Astrocyte of the spinal cord (primary cell): ENCODE measurements at regions not wholly inside any gene's neighbourhood (a gene's known extent, or its start where the extent isn't known, plus 50 kb on each side); places are given as distances from the start of the nearest gene placed in this dataset.

ENCODE experiments used
- DNase-seq: peaks from one replicate; pipeline ENCODE4 v3.0.0; 2011; ENCODE audit warnings: low read depth, low spot score
- H3K4me3 ChIP-seq: 2 replicates; pipeline ENCODE4 v1.5.1; 2011; ENCODE audit warnings: low read depth, mild to moderate bottlenecking, low read length, moderate library complexity
- in situ Hi-C: cut with HindIII; loops from 2 replicates; pipeline ENCODE4 v1.10.0; 2017; ENCODE audit warnings: low sequenced_read_pairs
- TF ChIP-seq, protein P1 (sequence below): IDR thresholded peaks from 2 replicates; pipeline ENCODE4 v1.5.1; 2012; ENCODE audit warnings: low read depth, mild to moderate bottlenecking, low read length, inconsistent platforms

DNA sequence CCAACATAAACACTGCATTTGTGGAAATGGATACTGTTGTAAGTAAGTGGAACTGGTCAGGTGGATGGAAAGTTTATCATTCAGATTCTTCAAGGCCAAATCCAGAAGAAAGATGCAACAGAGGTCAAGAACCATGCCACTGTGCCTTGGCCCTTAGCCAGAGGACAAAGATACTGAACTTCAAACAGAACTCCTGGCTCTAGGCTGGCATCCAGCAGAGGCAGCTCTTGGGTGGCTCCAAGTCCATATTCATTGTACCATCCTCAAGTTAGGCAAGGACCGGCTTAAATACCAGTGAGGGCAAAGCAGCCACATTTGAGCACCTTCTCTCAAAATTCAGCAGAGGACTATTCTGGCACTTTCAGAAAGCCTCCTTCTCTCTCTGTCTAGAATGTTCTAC, 53.2 kb downstream of the DNAAF9 start:
- in situ Hi-C loops: no loop called here
- no peak for DNase-seq
- H3K4me3 ChIP-seq: no peak overlapping the region
- TF ChIP-seq, protein P1, sequence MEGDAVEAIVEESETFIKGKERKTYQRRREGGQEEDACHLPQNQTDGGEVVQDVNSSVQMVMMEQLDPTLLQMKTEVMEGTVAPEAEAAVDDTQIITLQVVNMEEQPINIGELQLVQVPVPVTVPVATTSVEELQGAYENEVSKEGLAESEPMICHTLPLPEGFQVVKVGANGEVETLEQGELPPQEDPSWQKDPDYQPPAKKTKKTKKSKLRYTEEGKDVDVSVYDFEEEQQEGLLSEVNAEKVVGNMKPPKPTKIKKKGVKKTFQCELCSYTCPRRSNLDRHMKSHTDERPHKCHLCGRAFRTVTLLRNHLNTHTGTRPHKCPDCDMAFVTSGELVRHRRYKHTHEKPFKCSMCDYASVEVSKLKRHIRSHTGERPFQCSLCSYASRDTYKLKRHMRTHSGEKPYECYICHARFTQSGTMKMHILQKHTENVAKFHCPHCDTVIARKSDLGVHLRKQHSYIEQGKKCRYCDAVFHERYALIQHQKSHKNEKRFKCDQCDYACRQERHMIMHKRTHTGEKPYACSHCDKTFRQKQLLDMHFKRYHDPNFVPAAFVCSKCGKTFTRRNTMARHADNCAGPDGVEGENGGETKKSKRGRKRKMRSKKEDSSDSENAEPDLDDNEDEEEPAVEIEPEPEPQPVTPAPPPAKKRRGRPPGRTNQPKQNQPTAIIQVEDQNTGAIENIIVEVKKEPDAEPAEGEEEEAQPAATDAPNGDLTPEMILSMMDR: no peak

DNA sequence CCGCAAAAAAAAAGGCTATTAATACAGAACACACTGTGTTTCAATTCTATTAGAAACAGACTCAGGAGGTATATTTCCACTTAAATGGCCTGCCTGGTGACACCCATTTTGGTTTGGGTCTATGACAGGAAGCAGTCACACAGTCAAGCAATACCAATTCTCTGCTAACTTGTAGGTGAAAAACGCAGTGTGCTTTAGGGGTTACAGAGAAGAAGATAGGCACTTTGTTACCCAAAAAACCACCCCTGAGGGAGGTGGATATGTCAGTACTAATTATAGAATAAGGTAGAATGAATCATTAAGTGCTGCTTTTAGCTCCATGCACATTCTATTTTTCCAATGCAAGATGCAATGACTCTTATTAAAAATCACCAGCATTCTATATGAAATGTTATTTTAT, 53.8 kb downstream of the DNAAF9 start:
- DNase-seq: no peak
- in situ Hi-C loops: no loop called here
- TF ChIP-seq, protein P1: no peak
- no peak overlapping the region for H3K4me3 ChIP-seq

DNA sequence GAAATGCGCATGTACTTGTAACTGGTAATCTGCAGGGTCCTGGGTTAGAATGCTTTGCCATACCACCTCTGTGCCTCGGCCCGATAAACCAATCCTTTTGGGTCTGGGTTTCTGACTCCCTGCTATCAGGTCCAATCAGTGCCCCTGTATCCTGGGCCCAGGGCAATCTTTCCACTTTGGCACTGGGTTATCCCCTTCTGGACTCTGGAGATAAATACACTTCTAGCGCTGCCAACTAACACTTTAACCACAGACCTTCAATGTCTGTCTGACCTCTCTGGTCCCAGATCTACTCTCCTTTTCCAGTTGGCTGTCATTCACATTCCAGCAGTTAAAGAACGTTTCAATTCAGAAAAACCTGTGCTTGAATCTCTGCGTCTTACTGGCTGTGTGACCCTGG, 55.3 kb downstream of the DNAAF9 start:
- no peak overlapping the region for H3K4me3 ChIP-seq
- no peak for DNase-seq
- TF ChIP-seq, protein P1: no peak
- in situ Hi-C loops: no loop called here

DNA sequence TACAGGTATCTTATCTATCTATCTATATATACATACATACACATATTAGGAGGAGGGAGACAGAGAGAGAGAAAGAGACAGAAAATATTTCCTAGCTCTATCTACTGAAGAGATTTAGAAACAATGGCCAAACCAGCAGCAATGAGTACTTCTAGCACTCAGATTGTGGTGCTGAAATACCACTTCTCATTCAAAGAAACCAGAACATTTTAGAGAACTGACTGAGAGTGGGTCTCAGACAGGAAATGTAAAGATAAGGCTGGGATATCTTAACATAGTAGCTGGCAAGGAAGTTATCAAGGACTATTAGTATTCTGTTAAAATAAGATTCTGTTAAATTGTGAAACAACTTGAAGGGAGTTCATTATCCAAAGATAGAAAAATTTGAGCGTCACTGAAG, 57.0 kb downstream of the DNAAF9 start:
- no peak for DNase-seq
- TF ChIP-seq, protein P1: no peak
- in situ Hi-C loops: no loop called here
- H3K4me3 ChIP-seq: no peak overlapping the region

DNA sequence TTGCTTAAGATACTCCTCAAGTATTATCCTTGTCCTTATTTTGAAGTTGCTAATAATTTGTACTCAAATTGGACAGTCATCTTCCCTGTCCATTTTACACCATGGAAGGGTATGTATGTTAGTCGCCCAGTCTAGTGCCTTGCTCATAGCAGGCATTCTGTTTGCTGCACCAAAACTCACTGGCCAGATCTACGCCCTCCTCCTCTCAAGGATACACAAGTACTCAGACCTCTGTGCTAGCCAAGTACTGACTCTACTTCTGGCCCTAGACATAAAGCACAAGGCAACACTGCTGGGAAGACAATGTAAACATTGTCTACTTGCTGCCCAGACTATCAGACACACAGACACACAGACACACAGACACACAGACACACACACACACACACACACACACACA, 57.7 kb downstream of the DNAAF9 start:
- in situ Hi-C loops: no loop called here
- DNase-seq: no peak
- TF ChIP-seq, protein P1: no peak
- no peak overlapping the region for H3K4me3 ChIP-seq

DNA sequence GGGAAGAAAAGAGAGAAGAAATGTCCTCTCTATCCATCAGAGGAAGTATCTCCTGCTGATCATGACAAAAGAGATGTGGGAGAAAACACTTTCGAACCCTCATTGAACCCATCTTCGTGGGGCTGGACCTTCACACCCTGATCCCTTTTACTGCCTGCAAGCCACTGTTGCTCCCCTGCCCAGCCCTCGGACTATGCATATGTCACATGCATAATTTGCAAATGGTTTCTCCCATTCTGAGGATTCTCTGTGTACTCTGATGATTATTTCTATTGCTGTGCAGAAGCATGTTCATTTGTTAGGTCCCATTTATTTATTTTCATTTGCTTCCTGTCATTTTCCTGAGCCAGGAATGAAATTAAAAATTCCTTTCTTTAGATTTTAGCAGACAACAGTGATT, 64.7 kb downstream of the DNAAF9 start:
- in situ Hi-C loops: no loop called here
- H3K4me3 ChIP-seq: no peak overlapping the region
- TF ChIP-seq, protein P1: no peak
- DNase-seq: no peak

DNA sequence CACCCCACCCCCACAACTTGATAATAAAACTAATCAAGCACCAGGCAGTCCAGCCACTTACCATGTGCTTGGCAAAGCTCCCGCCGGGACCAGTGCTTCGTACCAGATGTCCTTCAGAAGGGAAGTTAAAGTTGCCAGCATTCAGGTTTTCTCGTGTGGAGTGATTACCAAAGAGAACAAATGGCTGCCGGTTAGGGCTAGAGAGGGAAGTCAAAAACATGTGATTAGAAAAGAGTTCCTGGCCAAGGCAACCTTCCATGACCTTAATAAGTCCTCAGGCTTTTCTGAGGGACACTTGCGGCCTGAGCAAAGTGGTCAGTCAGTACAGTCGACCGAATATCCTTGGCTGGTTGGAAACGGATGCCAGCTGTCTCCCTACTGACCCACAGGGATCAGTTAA, 67.0 kb downstream of the DNAAF9 start:
- DNase-seq: no peak
- H3K4me3 ChIP-seq: no peak overlapping the region
- TF ChIP-seq, protein P1: no peak
- in situ Hi-C loops: no loop called here
